OCI-LY1 (cell line): ENCODE measurements at regions not wholly inside any gene's neighbourhood (a gene's known extent, or its start where the extent isn't known, plus 50 kb on each side); places are given as distances from the start of the nearest gene placed in this dataset.

Source experiments
- H2AFZ ChIP-seq: fragments of 200-600 bp; sonication (generic), shearing (Covaris generic); 2 replicates; pipeline ENCODE4 v1.6.0; 2014; ENCODE audit warnings: antibody characterized with exemption, mild to moderate bottlenecking, low read length
- H3F3A ChIP-seq: fragments of 200-600 bp; sonication (generic), shearing (Covaris generic); 2 replicates; pipeline ENCODE4 v1.6.0; 2014; ENCODE audit warnings: mild to moderate bottlenecking, antibody characterized with exemption, low read length, moderate library complexity; ENCODE audit not compliant: insufficient read depth
- H3K27ac ChIP-seq: fragments of 200-600 bp; sonication (generic); 2 replicates; pipeline ENCODE4 v1.5.1; 2014; ENCODE audit warnings: low read length, mixed run types, mild to moderate bottlenecking, low read depth; ENCODE audit not compliant: poor library complexity, severe bottlenecking
- H3K27me3 ChIP-seq: fragments of 200-600 bp; sonication (generic); 2 replicates; pipeline ENCODE4 v1.6.0; 2014; ENCODE audit warnings: antibody characterized with exemption, mild to moderate bottlenecking, low read length, moderate library complexity; ENCODE audit not compliant: insufficient read depth
- H3K36me3 ChIP-seq: fragments of 200-600 bp; sonication (generic); 2 replicates; pipeline ENCODE4 v1.6.1; 2014; ENCODE audit warnings: mild to moderate bottlenecking, antibody characterized with exemption, low read length, moderate library complexity, mixed read lengths; ENCODE audit not compliant: insufficient read depth
- H3K4me1 ChIP-seq: fragments of 200-600 bp; sonication (generic); 2 replicates; pipeline ENCODE4 v1.5.1; 2014; ENCODE audit warnings: mild to moderate bottlenecking, low read length, moderate library complexity; ENCODE audit not compliant: insufficient read depth, severe bottlenecking
- H3K4me2 ChIP-seq: fragments of 200-600 bp; sonication (generic), shearing (Covaris generic); 2 replicates; pipeline ENCODE4 v1.6.1; 2014; ENCODE audit warnings: low read length
- H3K4me3 ChIP-seq: fragments of 200-600 bp; sonication (generic); 2 replicates; pipeline ENCODE4 v1.5.1; 2014; ENCODE audit warnings: low read length, low read depth, mild to moderate bottlenecking, mixed read lengths; ENCODE audit not compliant: poor library complexity, severe bottlenecking
- H3K79me2 ChIP-seq: fragments of 200-600 bp; shearing (Covaris generic); 2 replicates; pipeline ENCODE4 v1.6.1; 2016; ENCODE audit warnings: mixed run types, low read length, mixed read lengths; ENCODE audit not compliant: insufficient read depth
- H3K9ac ChIP-seq: fragments of 200-600 bp; sonication (generic), shearing (Covaris generic); 2 replicates; pipeline ENCODE4 v1.6.1; 2014; ENCODE audit warnings: mild to moderate bottlenecking, low read length, mixed read lengths
- H3K9me2 ChIP-seq: fragments of 200-600 bp; sonication (generic), shearing (Covaris generic); 2 replicates; pipeline ENCODE4 v1.6.1; 2014; ENCODE audit warnings: low read depth, mild to moderate bottlenecking, low read length, mixed read lengths
- H3K9me3 ChIP-seq: fragments of 200-600 bp; shearing (Covaris generic); 2 replicates; pipeline ENCODE4 v1.6.1; 2014; ENCODE audit warnings: low read length, mixed read lengths
- H4K20me1 ChIP-seq: fragments of 200-600 bp; sonication (generic), shearing (Covaris generic); 2 replicates; pipeline ENCODE4 v1.6.0; 2016; ENCODE audit warnings: mild to moderate bottlenecking, low read length; ENCODE audit not compliant: insufficient read depth
- EZH2 ChIP-seq: fragments of 200-600 bp; sonication (generic), shearing (Covaris generic); IDR thresholded peaks from 2 replicates; pipeline ENCODE4 v1.8.0; 2017; ENCODE audit warnings: borderline replicate concordance, mixed run types, mild to moderate bottlenecking, antibody characterized with exemption, low read length, moderate library complexity, mixed read lengths
- TF ChIP-seq, protein P1 (sequence below): fragments of 200-600 bp; sonication (generic), shearing (Covaris generic); IDR thresholded peaks from 2 replicates; pipeline ENCODE4 v1.5.1; 2017; ENCODE audit warnings: mild to moderate bottlenecking, antibody characterized with exemption, low read length, moderate library complexity, mixed read lengths

- H3K9ac ChIP-seq, result no peak overlapping the region
- no peak overlapping the region for H3K4me2 ChIP-seq
- H3F3A ChIP-seq, result no peaks in the 10 kb centered on the region
- no peak overlapping the region for H3K27ac ChIP-seq
- H3K4me3 ChIP-seq, result no peak overlapping the region
- no peaks in the 10 kb centered on the region for H4K20me1 ChIP-seq
- no peak overlapping the region for H2AFZ ChIP-seq
- no peaks in the 10 kb centered on the region; the same call in none of the 2 replicates for H3K27me3 ChIP-seq
- H3K9me2 ChIP-seq, result no peaks in the 10 kb centered on the region
- H3K36me3 ChIP-seq, result no peaks in the 10 kb centered on the region
- no peaks in the 10 kb centered on the region for H3K9me3 ChIP-seq
- H3K4me1 ChIP-seq, result no peaks in the 10 kb centered on the region
- no peaks in the 10 kb centered on the region for H3K79me2 ChIP-seq
- TF ChIP-seq, protein P1, sequence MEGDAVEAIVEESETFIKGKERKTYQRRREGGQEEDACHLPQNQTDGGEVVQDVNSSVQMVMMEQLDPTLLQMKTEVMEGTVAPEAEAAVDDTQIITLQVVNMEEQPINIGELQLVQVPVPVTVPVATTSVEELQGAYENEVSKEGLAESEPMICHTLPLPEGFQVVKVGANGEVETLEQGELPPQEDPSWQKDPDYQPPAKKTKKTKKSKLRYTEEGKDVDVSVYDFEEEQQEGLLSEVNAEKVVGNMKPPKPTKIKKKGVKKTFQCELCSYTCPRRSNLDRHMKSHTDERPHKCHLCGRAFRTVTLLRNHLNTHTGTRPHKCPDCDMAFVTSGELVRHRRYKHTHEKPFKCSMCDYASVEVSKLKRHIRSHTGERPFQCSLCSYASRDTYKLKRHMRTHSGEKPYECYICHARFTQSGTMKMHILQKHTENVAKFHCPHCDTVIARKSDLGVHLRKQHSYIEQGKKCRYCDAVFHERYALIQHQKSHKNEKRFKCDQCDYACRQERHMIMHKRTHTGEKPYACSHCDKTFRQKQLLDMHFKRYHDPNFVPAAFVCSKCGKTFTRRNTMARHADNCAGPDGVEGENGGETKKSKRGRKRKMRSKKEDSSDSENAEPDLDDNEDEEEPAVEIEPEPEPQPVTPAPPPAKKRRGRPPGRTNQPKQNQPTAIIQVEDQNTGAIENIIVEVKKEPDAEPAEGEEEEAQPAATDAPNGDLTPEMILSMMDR, result no peak
- TF ChIP-seq EZH2, result no peak
These were observed 272.3 kb upstream of the PKDCC start for GRCh38 chr2:41775366-41776025.

- H2AFZ ChIP-seq, result no peak overlapping the region
- H3K27ac ChIP-seq, result no peak overlapping the region
These were observed 267.9 kb upstream of the PKDCC start for GRCh38 chr2:41779888-41780287.

DNA sequence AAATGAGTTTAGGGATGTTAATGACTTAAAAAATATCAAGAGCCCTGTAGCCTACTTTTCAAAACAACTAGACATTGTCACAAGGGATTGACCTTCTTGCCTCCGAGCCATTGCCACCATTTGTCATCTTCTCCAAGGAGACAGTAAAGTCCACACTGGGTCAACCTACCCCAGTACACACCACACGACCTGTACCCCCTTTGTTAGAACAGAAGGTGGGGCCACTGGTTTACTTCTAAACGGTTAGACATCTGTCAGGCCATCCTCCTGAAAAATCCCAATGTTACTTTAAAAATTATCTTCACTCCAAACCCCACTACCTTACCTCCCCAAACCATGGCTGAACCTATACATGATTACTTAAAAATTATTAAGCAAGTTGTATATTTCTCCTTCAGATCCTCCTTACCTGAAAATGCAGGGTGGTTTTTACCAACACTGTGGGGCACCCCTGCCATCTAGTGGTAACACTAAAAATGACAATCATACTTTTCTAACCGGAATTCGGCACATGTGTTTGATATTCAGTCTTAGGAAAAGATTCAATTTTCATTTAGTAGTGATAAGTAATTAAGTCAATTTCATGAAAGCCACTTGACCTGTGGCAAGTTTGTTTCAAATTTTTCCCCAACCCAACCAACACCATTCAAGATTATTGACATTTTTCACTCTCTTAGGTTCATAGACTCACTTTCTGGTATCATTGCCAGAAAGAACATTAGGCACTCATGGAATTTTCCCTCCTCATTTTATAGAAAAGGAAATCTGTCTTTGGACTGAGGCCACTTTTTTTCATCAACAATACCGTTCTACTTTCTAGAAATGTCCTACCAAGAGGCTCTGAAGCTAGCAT lies 265.3 kb upstream of the PKDCC start:
- Histone ChIP-seq H3K4me2 (no peak overlapping the region), H3K36me3 (no peaks in the 10 kb centered on the region), H3K79me2 (no peaks in the 10 kb centered on the region), H3K27me3 (no peaks in the 10 kb centered on the region), H4K20me1 (no peaks in the 10 kb centered on the region), H3K9me3 (no peaks in the 10 kb centered on the region), H3K4me1 (no peaks in the 10 kb centered on the region), H3K27ac (no peak overlapping the region), H3F3A (no peaks in the 10 kb centered on the region), H3K4me3 (no peak overlapping the region), H2AFZ (no peak overlapping the region), H3K9ac (no peak overlapping the region), H3K9me2 (no peaks in the 10 kb centered on the region)
- TF ChIP-seq, protein P1, result peak; percentile 84
- no peak for TF ChIP-seq EZH2

More at GRCh38 chr2:41779888-41780287, 267.9 kb upstream of the PKDCC start:
- Histone ChIP-seq H3K4me2 (no peak overlapping the region), H3K9ac (no peak overlapping the region), H3K4me1 (no peaks in the 10 kb centered on the region), H3K36me3 (no peaks in the 10 kb centered on the region), H3K9me2 (no peaks in the 10 kb centered on the region), H3K4me3 (no peak overlapping the region), H4K20me1 (no peaks in the 10 kb centered on the region), H3K79me2 (no peaks in the 10 kb centered on the region), H3F3A (no peaks in the 10 kb centered on the region), H3K9me3 (no peaks in the 10 kb centered on the region), H3K27me3 (no peaks in the 10 kb centered on the region; the same call in 1 of the 2 replicates)
- TF ChIP-seq, protein P1, result no peak
- TF ChIP-seq EZH2, result no peak
